HepG2 (cell line): ENCODE measurements at regions not wholly inside any gene's neighbourhood (a gene's known extent, or its start where the extent isn't known, plus 50 kb on each side); places are given as distances from the start of the nearest gene placed in this dataset.

Experiments used
- ATAC-seq: fragments of 200-7000 bp; cut with Tn5 transposase; 3 replicates; pipeline ENCODE4 v1.9.1; 2020; ENCODE audit warnings: mild to moderate bottlenecking, moderate library complexity
- BruUV-seq: library from RNA; stranded (reverse); fragments of 400-500 nt; replicated peaks from 2 replicates; lab custom pipeline; 2021; lab: Mats Ljungman, UMichigan
- CTCF ChIA-PET: fragments of 300-600 bp; formaldehyde crosslinking; extraction: SDS; loops from one replicate; lab custom pipeline; 2021; ENCODE audit warnings: low total read pairs, inconsistent platforms, low intra/inter-chr PET ratio; lab: Yijun Ruan, JAX
- POLR2A ChIA-PET: fragments of 350-600 bp; sonication (Branson Sonifier 250); formaldehyde crosslinking; loops from one replicate; lab custom pipeline; 2020; ENCODE audit warnings: antibody characterized with exemption, inconsistent platforms; lab: Yijun Ruan, JAX
- DNase-seq: peaks from one replicate; pipeline ENCODE4 v3.0.0-alpha.2; 2015; ENCODE audit warnings: low spot score
- FAIRE-seq: peaks from 3 replicates; lab custom pipeline; 2011; peaks lifted over from hg19 to GRCh38; lab: Jason Lieb, UNC
- H2AFZ ChIP-seq: one replicate; pipeline ENCODE4 v1.6.1; 2011; ENCODE audit warnings: low read length, inconsistent platforms
- H3K27ac ChIP-seq: fragments of 300-600 bp; 3 replicates; pipeline ENCODE4 v1.8.0; 2011; ENCODE audit warnings: mixed run types, mild to moderate bottlenecking, mixed read lengths, low read length, inconsistent platforms; ENCODE audit not compliant: insufficient read depth; ENCODE audit errors: extremely low read length
- H3K27me3 ChIP-seq, 2 experiments: fragments of 200-600 bp in 1 of 2; 2 replicates in 1 of 2; 3 replicates in 1 of 2; pipeline versions ENCODE4 v1.6.0 to v1.8.0; 2011; ENCODE audit warnings: low read length in 2 of 2, mild to moderate bottlenecking in 2 of 2, moderate library complexity in 2 of 2, inconsistent platforms in 1 of 2; ENCODE audit not compliant: insufficient read depth in 2 of 2, control insufficient read depth in 1 of 2
- H3K36me3 ChIP-seq, 2 experiments: fragments of 200-600 bp in 1 of 2; replicated peaks in 1 of 2; 2 replicates in 1 of 2; 3 replicates in 1 of 2; pipeline versions ENCODE4 v1.5.1 to v1.8.0; 2011; ENCODE audit warnings: low read length in 2 of 2, inconsistent platforms in 1 of 2; ENCODE audit not compliant: insufficient read depth in 2 of 2, control insufficient read depth in 1 of 2
- H3K4me1 ChIP-seq: 2 replicates; pipeline ENCODE4 v1.5.1; 2012; ENCODE audit warnings: low read length, inconsistent platforms; ENCODE audit not compliant: insufficient read depth
- H3K4me2 ChIP-seq: 2 replicates; pipeline ENCODE4 v1.6.0; 2011; ENCODE audit warnings: low read depth, low read length, inconsistent platforms
- H3K4me3 ChIP-seq, 3 experiments: fragments of 200-600 bp in 1 of 3; sonication (generic), shearing (Covaris generic) in 1 of 3; replicated peaks in 1 of 3; 2 replicates each; pipeline ENCODE4 v1.5.1; 2011 to 2016; ENCODE audit warnings: low read length in 3 of 3, inconsistent platforms in 2 of 3, low read depth in 2 of 3, mild to moderate bottlenecking in 2 of 3, control low read depth in 1 of 3, mixed read lengths in 1 of 3; ENCODE audit not compliant: insufficient read depth in 1 of 3
- H3K79me2 ChIP-seq: one replicate; pipeline ENCODE4 v1.6.1; 2011; ENCODE audit warnings: low read length, inconsistent platforms; ENCODE audit not compliant: insufficient read depth
- H3K9ac ChIP-seq: 2 replicates; pipeline ENCODE4 v1.6.0; 2011; ENCODE audit warnings: mild to moderate bottlenecking, low read depth, low read length, inconsistent platforms; ENCODE audit not compliant: insufficient read depth
- H3K9me3 ChIP-seq: 2 replicates; pipeline ENCODE4 v1.5.1; 2012; ENCODE audit warnings: mild to moderate bottlenecking, low read length
- H4K20me1 ChIP-seq: 2 replicates; pipeline ENCODE4 v1.6.0; 2011; ENCODE audit warnings: inconsistent platforms, mild to moderate bottlenecking, low read length, moderate library complexity; ENCODE audit not compliant: insufficient read depth
- CEBPB ChIP-seq: IDR thresholded peaks from 2 replicates; pipeline ENCODE4 v1.6.1; 2011; ENCODE audit warnings: low read depth, low read length, improper control_type of control experiment, borderline replicate concordance
- GABPB1 ChIP-seq: IDR thresholded peaks from 2 replicates; pipeline ENCODE4 v1.6.1; 2016; ENCODE audit warnings: mild to moderate bottlenecking, missing genetic modification reagents, moderate library complexity, missing compliant biosample characterization
- HHEX ChIP-seq: IDR thresholded peaks from 2 replicates; pipeline ENCODE4 v1.6.1; 2016; ENCODE audit warnings: control low read depth
- HNF4G ChIP-seq, 2 experiments: sonication (generic) in 1 of 2; formaldehyde crosslinking in 1 of 2; IDR thresholded peaks; 2 replicates each; pipeline versions ENCODE4 v1.4.0 to v1.6.1; 2011 to 2020; ENCODE audit warnings: borderline replicate concordance in 2 of 2, low read depth in 2 of 2, mild to moderate bottlenecking in 2 of 2, low read length in 1 of 2, missing genetic modification reagents in 1 of 2, moderate library complexity in 1 of 2
- KLF12 ChIP-seq: sonication (generic); formaldehyde crosslinking; IDR thresholded peaks from 2 replicates; pipeline ENCODE4 v1.4.0; 2020; ENCODE audit warnings: missing genetic modification reagents, borderline replicate concordance
- MED8 ChIP-seq: sonication (generic); formaldehyde crosslinking; IDR thresholded peaks from 2 replicates; pipeline ENCODE4 v1.8.1; 2023; ENCODE audit warnings: mild to moderate bottlenecking, missing genetic modification reagents; ENCODE audit not compliant: insufficient replicate concordance
- NR2F1 ChIP-seq, 2 experiments: fragments of 450-650 bp in 1 of 2; formaldehyde crosslinking in 1 of 2; IDR thresholded peaks; 2 replicates each; pipeline versions ENCODE4 v1.5.0 to v1.6.1; 2016 to 2020; ENCODE audit warnings: mild to moderate bottlenecking in 1 of 2, missing compliant biosample characterization in 1 of 2, missing genetic modification reagents in 1 of 2, moderate library complexity in 1 of 2
- PHF20 ChIP-seq: sonication (generic); formaldehyde crosslinking; IDR thresholded peaks from 2 replicates; pipeline ENCODE4 v1.5.0; 2020; ENCODE audit warnings: mild to moderate bottlenecking, missing genetic modification reagents
- RBAK ChIP-seq: sonication (generic); formaldehyde crosslinking; IDR thresholded peaks from 2 replicates; pipeline ENCODE4 v1.5.1; 2020; ENCODE audit warnings: mild to moderate bottlenecking, missing genetic modification reagents
- SP2 ChIP-seq: sonication (generic); formaldehyde crosslinking; IDR thresholded peaks from 2 replicates; pipeline ENCODE4 v1.5.1; 2020; ENCODE audit warnings: mild to moderate bottlenecking, missing genetic modification reagents
- TSC22D2 ChIP-seq: sonication (generic); formaldehyde crosslinking; IDR thresholded peaks from 2 replicates; pipeline ENCODE4 v1.5.1; 2020; ENCODE audit warnings: missing genetic modification reagents, mild to moderate bottlenecking, borderline replicate concordance
- ZC3H13 ChIP-seq: sonication (generic); formaldehyde crosslinking; IDR thresholded peaks from 2 replicates; pipeline ENCODE4 v1.8.1; 2023; ENCODE audit warnings: mild to moderate bottlenecking, missing genetic modification reagents, moderate library complexity
- ZNF432 ChIP-seq: sonication (generic); formaldehyde crosslinking; IDR thresholded peaks from 2 replicates; pipeline ENCODE4 v1.5.0; 2020; ENCODE audit warnings: missing genetic modification reagents, mild to moderate bottlenecking, borderline replicate concordance
- ZNF460 ChIP-seq: sonication (generic); formaldehyde crosslinking; IDR thresholded peaks from 2 replicates; pipeline ENCODE4 v1.5.1; 2020; ENCODE audit warnings: missing genetic modification reagents, mild to moderate bottlenecking, borderline replicate concordance
- WGBS: methylation state at CpG from one replicate; pipeline ENCODE4 v1.1.6; 2017; ENCODE audit warnings: low lambda C conversion rate; 5-methylcytosine and 5-hydroxymethylcytosine counted together
- in situ Hi-C: cut with HindIII; loops from 2 replicates; pipeline ENCODE4 v1.10.0; 2017; ENCODE audit warnings: low pct_unique_long_range_greater_than_20kb; ENCODE audit not compliant: extremely low pct_ligation_motif_present
- intact Hi-C: fragments of 100-400 bp; cut with micrococcal nuclease; formaldehyde crosslinking; loops from one replicate; pipeline ENCODE4 v1.10.0; 2022; ENCODE audit not compliant: unreplicated experiment
- TF ChIP-seq, protein P1 (sequence below): IDR thresholded peaks from 2 replicates; pipeline ENCODE4 v1.6.1; 2016; ENCODE audit warnings: low read depth, missing genetic modification reagents, missing compliant biosample characterization
- TF ChIP-seq, protein P2 (sequence below): IDR thresholded peaks from 2 replicates; pipeline ENCODE4 v1.6.1; 2018; ENCODE audit warnings: missing genetic modification reagents
- TF ChIP-seq, protein P3 (sequence below): IDR thresholded peaks from 2 replicates; pipeline ENCODE4 v1.6.1; 2016; ENCODE audit warnings: missing genetic modification reagents, missing compliant biosample characterization

DNA sequence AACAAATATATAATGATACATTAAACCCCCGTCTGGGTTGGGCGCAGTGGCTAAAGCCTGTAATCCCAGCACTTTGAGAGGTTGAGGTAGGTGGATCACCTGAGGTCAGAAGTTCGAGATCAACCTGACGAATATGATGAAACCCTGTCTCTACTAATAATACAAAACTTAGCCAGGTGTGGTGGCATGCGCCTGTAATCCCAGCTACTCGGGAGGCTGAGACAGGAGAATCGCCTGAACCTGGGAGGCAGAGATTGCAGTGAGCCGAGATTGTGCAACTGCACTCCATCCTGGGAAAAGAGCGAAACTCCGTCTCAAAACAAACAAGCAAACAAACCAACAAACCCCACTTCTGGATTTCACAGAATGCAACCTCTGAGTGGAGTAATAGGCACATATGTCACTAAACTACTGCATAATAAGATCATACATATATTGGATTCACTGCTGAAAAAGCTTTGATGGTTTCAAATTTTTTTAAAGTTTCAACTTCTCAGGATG is 718.2 kb downstream of the SI start:
- Histone ChIP-seq H2AFZ (no peak overlapping the region), H3K4me3 (0 out of 6 replicates have a peak overlapping the region, but pooled peaks of 1 of the 3 experiments have one; percentile 40), H3K9me3 (no peaks in the 10 kb centered on the region), H3K4me2 (peak overlapping the region; percentile 27; the same call in 1 of the 2 replicates), H3K36me3 (no peaks in the 10 kb centered on the region), H3K79me2 (no peaks in the 10 kb centered on the region), H4K20me1 (no peaks in the 10 kb centered on the region), H3K4me1 (no peaks in the 10 kb centered on the region), H3K9ac (no peak overlapping the region), H3K27ac (no peak overlapping the region), H3K27me3 (no peaks in the 10 kb centered on the region)
- intact Hi-C loops (no loop called here), in situ Hi-C loops (no loop called here)
- FAIRE-seq (no peak), ATAC-seq (no peak), DNase-seq (no peak)
- POLR2A ChIA-PET, result no interaction called here
- no TSS peak for BruUV-seq
- CTCF ChIA-PET, result no interaction called here
- 3% methylated on average over 9 of the region's 10 CpGs for WGBS
- TF ChIP-seq GABPB1 (CRISPR knock-in tag), result no peak
- TF ChIP-seq TSC22D2, result no peak
- TF ChIP-seq, protein P1, sequence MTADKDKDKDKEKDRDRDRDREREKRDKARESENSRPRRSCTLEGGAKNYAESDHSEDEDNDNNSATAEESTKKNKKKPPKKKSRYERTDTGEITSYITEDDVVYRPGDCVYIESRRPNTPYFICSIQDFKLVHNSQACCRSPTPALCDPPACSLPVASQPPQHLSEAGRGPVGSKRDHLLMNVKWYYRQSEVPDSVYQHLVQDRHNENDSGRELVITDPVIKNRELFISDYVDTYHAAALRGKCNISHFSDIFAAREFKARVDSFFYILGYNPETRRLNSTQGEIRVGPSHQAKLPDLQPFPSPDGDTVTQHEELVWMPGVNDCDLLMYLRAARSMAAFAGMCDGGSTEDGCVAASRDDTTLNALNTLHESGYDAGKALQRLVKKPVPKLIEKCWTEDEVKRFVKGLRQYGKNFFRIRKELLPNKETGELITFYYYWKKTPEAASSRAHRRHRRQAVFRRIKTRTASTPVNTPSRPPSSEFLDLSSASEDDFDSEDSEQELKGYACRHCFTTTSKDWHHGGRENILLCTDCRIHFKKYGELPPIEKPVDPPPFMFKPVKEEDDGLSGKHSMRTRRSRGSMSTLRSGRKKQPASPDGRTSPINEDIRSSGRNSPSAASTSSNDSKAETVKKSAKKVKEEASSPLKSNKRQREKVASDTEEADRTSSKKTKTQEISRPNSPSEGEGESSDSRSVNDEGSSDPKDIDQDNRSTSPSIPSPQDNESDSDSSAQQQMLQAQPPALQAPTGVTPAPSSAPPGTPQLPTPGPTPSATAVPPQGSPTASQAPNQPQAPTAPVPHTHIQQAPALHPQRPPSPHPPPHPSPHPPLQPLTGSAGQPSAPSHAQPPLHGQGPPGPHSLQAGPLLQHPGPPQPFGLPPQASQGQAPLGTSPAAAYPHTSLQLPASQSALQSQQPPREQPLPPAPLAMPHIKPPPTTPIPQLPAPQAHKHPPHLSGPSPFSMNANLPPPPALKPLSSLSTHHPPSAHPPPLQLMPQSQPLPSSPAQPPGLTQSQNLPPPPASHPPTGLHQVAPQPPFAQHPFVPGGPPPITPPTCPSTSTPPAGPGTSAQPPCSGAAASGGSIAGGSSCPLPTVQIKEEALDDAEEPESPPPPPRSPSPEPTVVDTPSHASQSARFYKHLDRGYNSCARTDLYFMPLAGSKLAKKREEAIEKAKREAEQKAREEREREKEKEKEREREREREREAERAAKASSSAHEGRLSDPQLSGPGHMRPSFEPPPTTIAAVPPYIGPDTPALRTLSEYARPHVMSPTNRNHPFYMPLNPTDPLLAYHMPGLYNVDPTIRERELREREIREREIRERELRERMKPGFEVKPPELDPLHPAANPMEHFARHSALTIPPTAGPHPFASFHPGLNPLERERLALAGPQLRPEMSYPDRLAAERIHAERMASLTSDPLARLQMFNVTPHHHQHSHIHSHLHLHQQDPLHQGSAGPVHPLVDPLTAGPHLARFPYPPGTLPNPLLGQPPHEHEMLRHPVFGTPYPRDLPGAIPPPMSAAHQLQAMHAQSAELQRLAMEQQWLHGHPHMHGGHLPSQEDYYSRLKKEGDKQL (CRISPR knock-in tag), result no peak
- peak; percentile 51; the same call in 1 of the 2 replicates for TF ChIP-seq CEBPB
- TF ChIP-seq, protein P2, sequence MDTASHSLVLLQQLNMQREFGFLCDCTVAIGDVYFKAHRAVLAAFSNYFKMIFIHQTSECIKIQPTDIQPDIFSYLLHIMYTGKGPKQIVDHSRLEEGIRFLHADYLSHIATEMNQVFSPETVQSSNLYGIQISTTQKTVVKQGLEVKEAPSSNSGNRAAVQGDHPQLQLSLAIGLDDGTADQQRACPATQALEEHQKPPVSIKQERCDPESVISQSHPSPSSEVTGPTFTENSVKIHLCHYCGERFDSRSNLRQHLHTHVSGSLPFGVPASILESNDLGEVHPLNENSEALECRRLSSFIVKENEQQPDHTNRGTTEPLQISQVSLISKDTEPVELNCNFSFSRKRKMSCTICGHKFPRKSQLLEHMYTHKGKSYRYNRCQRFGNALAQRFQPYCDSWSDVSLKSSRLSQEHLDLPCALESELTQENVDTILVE (CRISPR knock-in tag), result no peak
- TF ChIP-seq ZC3H13 (CRISPR knock-in tag), result no peak
- TF ChIP-seq MED8 (CRISPR knock-in tag), result no peak
- no peak for TF ChIP-seq SP2 (CRISPR knock-in tag)
- no peak for TF ChIP-seq HHEX (CRISPR knock-in tag)
- TF ChIP-seq, protein P3, sequence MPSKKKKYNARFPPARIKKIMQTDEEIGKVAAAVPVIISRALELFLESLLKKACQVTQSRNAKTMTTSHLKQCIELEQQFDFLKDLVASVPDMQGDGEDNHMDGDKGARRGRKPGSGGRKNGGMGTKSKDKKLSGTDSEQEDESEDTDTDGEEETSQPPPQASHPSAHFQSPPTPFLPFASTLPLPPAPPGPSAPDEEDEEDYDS (CRISPR knock-in tag), result no peak
- no peak for TF ChIP-seq PHF20 (CRISPR knock-in tag)
- peak; percentile 90 for TF ChIP-seq ZNF460 (CRISPR knock-in tag)
- TF ChIP-seq ZNF432 (CRISPR knock-in tag), result no peak
- no peak for TF ChIP-seq KLF12 (CRISPR knock-in tag)
- TF ChIP-seq RBAK (CRISPR knock-in tag), result no peak
- TF ChIP-seq NR2F1 (CRISPR knock-in tag; IDR thresholded peaks at IDR 0.05), result no peak
- TF ChIP-seq HNF4G (IDR thresholded peaks at IDR 0.05; ENCODE audit: borderline replicate concordance, low read depth, low read length), result no peak
- no peak for TF ChIP-seq HNF4G (CRISPR knock-in tag; IDR thresholded peaks at IDR 0.05; ENCODE audit: borderline replicate concordance, low read depth)
